HCT116 (cell line): ENCODE measurements at regions not wholly inside any gene's neighbourhood (a gene's known extent, or its start where the extent isn't known, plus 50 kb on each side); places are given as distances from the start of the nearest gene placed in this dataset.

Experiments used
- CTCF ChIP-seq, 3 experiments: fragments of 200-600 bp in 1 of 3; sonication (generic) in 1 of 3; IDR thresholded peaks in 2 of 3; conservative IDR thresholded peaks in 1 of 3; 2 replicates each; pipeline ENCODE4 v1.5.1; 2012 to 2017; ENCODE audit warnings: low read depth in 2 of 3, low read length in 2 of 3, antibody characterized with exemption in 1 of 3, borderline replicate concordance in 1 of 3, control low read depth in 1 of 3, mild to moderate bottlenecking in 1 of 3, mixed read lengths in 1 of 3, mixed run types in 1 of 3, moderate library complexity in 1 of 3; ENCODE audit not compliant: insufficient read depth in 1 of 3
- EGR1 ChIP-seq: IDR thresholded peaks from 2 replicates; pipeline ENCODE4 v1.6.1; 2012; ENCODE audit warnings: low read depth
- EZH2 ChIP-seq: fragments of 200-600 bp; sonication (generic); IDR thresholded peaks from 2 replicates; pipeline ENCODE4 v1.6.1; 2017; ENCODE audit warnings: antibody characterized with exemption, mixed run types

GRCh38 chr3:190731596-190731995, 130.9 kb downstream of the GMNC start:
- no peak for TF ChIP-seq EGR1
- TF ChIP-seq CTCF (IDR thresholded peaks at IDR 0.05 in 2 of 3, conservative IDR thresholded peaks at IDR 0.05 in 1 of 3; ENCODE audit: borderline replicate concordance in 1 of 3, insufficient read depth in 1 of 3, low read depth in 2 of 3, low read length in 2 of 3): no peak
- TF ChIP-seq EZH2: no peak
